ENCODE measurements at regions not wholly inside any gene's neighbourhood (a gene's known extent, or its start where the extent isn't known, plus 50 kb on each side); places are given as distances from the start of the nearest gene placed in this dataset.

DNA sequence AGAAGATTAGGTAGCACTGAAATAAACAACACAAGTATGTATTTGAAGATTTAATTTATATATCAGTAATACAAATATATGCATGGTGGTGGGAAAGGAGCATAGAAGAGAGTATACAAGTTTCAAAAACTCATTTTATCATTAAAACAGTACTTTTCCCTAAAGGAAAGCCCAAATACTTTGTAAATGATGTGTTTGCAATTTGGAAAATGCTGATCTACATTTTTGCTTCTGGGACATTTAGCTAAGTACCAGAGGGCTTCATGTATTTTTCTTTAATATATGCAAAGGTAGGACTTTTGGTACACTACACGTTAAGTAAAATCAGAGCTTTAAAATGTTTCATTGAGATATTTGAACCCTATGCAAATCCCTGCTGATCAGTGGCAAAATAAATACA, 1624.2 kb downstream of the SUCLG1 start:
- TF ChIP-seq, protein P1, sequence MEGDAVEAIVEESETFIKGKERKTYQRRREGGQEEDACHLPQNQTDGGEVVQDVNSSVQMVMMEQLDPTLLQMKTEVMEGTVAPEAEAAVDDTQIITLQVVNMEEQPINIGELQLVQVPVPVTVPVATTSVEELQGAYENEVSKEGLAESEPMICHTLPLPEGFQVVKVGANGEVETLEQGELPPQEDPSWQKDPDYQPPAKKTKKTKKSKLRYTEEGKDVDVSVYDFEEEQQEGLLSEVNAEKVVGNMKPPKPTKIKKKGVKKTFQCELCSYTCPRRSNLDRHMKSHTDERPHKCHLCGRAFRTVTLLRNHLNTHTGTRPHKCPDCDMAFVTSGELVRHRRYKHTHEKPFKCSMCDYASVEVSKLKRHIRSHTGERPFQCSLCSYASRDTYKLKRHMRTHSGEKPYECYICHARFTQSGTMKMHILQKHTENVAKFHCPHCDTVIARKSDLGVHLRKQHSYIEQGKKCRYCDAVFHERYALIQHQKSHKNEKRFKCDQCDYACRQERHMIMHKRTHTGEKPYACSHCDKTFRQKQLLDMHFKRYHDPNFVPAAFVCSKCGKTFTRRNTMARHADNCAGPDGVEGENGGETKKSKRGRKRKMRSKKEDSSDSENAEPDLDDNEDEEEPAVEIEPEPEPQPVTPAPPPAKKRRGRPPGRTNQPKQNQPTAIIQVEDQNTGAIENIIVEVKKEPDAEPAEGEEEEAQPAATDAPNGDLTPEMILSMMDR (conservative IDR thresholded peaks at IDR 0.05; ENCODE audit: low read depth, low read length), result no peak
- no peak for TF ChIP-seq EZH2phosphoT487 (IDR thresholded peaks at IDR 0.05; ENCODE audit: borderline replicate concordance, low read length)
